ENCODE measurements at regions not wholly inside any gene's neighbourhood (a gene's known extent, or its start where the extent isn't known, plus 50 kb on each side); places are given as distances from the start of the nearest gene placed in this dataset.

DNA sequence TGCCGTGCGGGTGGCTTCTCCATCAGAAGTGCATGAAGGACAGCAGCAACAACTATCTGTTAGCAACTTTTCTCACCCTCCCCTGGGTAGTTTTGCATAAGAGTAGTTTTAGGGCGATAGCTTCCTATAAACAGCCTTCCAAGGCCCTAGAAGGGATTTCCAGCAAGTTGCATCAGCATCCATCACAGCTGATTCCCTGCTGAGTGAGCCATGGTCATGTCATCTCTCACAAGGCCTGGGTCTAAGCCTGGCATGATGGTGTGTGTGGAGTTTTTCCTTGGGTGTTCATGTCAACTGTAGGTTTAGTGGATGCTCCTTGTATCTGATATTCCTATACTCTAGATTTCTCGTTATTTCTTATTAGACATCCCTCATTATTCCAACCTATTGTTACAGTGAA is 2324.7 kb upstream of the AGA start:
- no peak for TF ChIP-seq POLR2A (IDR thresholded peaks at IDR 0.05)
- TF ChIP-seq, protein P1, sequence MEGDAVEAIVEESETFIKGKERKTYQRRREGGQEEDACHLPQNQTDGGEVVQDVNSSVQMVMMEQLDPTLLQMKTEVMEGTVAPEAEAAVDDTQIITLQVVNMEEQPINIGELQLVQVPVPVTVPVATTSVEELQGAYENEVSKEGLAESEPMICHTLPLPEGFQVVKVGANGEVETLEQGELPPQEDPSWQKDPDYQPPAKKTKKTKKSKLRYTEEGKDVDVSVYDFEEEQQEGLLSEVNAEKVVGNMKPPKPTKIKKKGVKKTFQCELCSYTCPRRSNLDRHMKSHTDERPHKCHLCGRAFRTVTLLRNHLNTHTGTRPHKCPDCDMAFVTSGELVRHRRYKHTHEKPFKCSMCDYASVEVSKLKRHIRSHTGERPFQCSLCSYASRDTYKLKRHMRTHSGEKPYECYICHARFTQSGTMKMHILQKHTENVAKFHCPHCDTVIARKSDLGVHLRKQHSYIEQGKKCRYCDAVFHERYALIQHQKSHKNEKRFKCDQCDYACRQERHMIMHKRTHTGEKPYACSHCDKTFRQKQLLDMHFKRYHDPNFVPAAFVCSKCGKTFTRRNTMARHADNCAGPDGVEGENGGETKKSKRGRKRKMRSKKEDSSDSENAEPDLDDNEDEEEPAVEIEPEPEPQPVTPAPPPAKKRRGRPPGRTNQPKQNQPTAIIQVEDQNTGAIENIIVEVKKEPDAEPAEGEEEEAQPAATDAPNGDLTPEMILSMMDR (IDR thresholded peaks at IDR 0.05): no peak
